ENCODE measurements at regions not wholly inside any gene's neighbourhood (a gene's known extent, or its start where the extent isn't known, plus 50 kb on each side); places are given as distances from the start of the nearest gene placed in this dataset.

DNA sequence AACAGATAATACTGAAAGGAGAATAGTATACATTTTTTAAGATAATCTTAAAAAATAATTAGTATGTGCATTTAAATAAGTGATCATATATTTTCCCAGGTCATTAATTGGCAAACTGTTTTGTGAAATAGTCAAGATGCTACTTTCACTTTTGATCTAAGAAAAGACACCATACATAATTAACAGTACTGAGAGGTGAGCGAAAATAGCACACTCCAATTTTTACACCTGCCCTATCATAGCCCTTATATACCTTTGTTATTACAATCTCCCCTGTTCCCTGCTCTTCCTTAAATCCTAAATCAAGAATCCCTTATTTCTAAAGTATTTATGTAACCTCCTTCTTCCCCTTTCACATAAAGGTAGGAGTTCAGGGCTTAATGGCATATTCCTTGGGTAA, 500.1 kb upstream of the LRATD1 start:
- TF ChIP-seq MAX (IDR thresholded peaks at IDR 0.05) (no peak), EGR1 (IDR thresholded peaks at IDR 0.05) (no peak), FOXM1 (IDR thresholded peaks at IDR 0.05; ENCODE audit: borderline replicate concordance, low read depth) (no peak), CEBPB (IDR thresholded peaks at IDR 0.05) (no peak)
- TF ChIP-seq, protein P1, sequence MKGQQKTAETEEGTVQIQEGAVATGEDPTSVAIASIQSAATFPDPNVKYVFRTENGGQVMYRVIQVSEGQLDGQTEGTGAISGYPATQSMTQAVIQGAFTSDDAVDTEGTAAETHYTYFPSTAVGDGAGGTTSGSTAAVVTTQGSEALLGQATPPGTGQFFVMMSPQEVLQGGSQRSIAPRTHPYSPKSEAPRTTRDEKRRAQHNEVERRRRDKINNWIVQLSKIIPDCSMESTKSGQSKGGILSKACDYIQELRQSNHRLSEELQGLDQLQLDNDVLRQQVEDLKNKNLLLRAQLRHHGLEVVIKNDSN (IDR thresholded peaks at IDR 0.05), result no peak

Data from Ishikawa (cell line).